NT2/D1 (cell line): ENCODE measurements at regions not wholly inside any gene's neighbourhood (a gene's known extent, or its start where the extent isn't known, plus 50 kb on each side); places are given as distances from the start of the nearest gene placed in this dataset.

Source experiments
- SUZ12 ChIP-seq: IDR thresholded peaks from 2 replicates; pipeline ENCODE4 v1.6.1; 2011; ENCODE audit not compliant: insufficient read length, insufficient read depth; ENCODE audit errors: extremely low read depth
- YY1 ChIP-seq: IDR thresholded peaks from 2 replicates; pipeline ENCODE4 v1.6.1; 2011; ENCODE audit not compliant: insufficient read length, insufficient read depth
- ZNF274 ChIP-seq: IDR thresholded peaks from 2 replicates; pipeline ENCODE4 v1.6.1; 2011; ENCODE audit warnings: mild to moderate bottlenecking, low read depth, low read length

DNA sequence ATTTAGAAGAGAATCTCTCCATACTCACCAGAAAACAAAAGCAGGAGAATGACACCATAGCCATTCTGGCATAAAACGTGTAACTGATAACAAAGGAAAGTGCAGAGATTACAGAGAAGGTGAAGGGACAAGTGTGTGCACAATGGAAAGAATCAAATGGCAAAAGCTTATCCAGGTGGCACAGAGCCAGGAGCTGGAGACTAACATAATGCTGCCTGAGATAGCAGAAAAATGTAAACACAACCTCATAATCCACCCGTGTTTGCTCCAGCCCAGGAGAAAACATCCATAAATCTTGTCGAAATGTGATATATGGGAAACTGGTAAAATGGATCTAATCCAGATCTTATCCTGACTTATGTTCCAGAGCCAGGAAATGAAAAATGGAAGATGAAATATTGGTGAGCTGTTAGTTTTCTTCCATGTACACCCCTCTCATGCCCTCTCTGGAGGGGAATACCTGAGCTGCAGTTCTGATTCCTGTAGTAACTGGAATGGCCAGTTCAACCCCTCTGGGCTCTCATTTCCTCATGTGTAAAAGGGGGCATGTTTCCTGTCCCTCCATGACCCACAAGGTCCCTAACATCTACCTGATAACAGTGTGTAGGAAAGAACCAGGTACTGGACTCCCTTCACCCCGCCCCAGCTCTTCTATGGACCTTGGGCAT, 212.3 kb upstream of the DAPK1 start:
- TF ChIP-seq YY1 (no peak), ZNF274 (no peak), SUZ12 (no peak)
